Nephron progenitor cell (in vitro differentiated cells): ENCODE measurements at regions not wholly inside any gene's neighbourhood (a gene's known extent, or its start where the extent isn't known, plus 50 kb on each side); places are given as distances from the start of the nearest gene placed in this dataset.

Source experiments
- DNase-seq: peaks from one replicate; pipeline ENCODE4 v3.0.0; 2021
- H3K27ac Mint-ChIP-seq: 2 replicates; pipeline ENCODE4 v1.8.0; 2021; ENCODE audit warnings: mild to moderate bottlenecking, moderate library complexity, mixed read lengths
- H3K27me3 Mint-ChIP-seq: 2 replicates; pipeline ENCODE4 v1.8.0; 2021; ENCODE audit warnings: mild to moderate bottlenecking, low read depth, mixed read lengths; ENCODE audit not compliant: poor library complexity
- H3K36me3 Mint-ChIP-seq: 2 replicates; pipeline ENCODE4 v1.8.0; 2021; ENCODE audit warnings: low read depth, mixed read lengths
- H3K4me1 Mint-ChIP-seq: 2 replicates; pipeline ENCODE4 v1.8.0; 2021; ENCODE audit warnings: mixed read lengths
- H3K4me3 Mint-ChIP-seq: 2 replicates; pipeline ENCODE4 v1.8.0; 2021; ENCODE audit warnings: mild to moderate bottlenecking, moderate library complexity, mixed read lengths
- H3K9me3 Mint-ChIP-seq: 2 replicates; pipeline ENCODE4 v1.8.0; 2021; ENCODE audit warnings: mild to moderate bottlenecking, moderate library complexity, mixed read lengths
- CTCF ChIP-seq: fragments of 200-600 bp; sonication (generic); IDR thresholded peaks from 2 replicates; pipeline ENCODE4 v1.5.0; 2021; ENCODE audit warnings: antibody characterized with exemption

DNA sequence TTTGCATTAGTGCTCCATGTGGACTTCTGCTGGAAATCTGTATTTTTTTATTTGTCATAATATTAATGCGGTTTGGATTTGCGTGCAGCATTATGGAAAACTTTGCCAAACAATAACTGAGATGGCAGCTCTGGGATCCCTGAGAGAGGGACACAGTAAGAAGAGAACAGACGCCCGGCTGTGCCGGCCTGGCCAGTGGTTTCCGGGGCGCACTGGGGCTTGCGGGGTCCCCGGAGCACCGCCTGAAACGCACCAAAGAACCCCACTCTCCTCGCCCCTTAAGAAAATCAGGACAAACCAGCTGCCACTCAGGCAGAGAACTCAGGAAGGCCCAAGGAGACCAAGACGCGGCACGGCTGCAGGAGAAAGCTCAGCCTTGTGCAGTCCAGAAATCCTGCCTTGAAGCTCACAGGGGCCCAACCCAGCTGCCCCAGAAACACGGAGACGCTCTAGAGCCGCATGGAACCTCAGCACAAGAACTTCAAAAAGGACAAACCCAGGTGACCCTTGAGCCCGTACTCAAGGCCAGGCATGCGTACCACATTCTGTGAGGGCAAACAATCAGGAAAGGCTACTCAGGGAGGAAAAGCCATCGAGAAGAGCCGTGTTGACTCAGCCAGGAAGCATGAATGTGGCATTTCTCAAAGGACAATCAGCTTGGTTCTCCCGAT is 226.5 kb upstream of the CDYL start:
- Mint-ChIP-seq H3K27ac (no peak overlapping the region), H3K36me3 (no peaks in the 10 kb centered on the region), H3K4me1 (no peaks in the 10 kb centered on the region), H3K4me3 (no peak overlapping the region), H3K9me3 (no peaks in the 10 kb centered on the region), H3K27me3 (peaks cover 8% of the 10 kb centered on the region)
- no peak for TF ChIP-seq CTCF
- no peak for DNase-seq

GRCh38 chr6:4545893-4546292 is 230.3 kb upstream of the CDYL start:
- Mint-ChIP-seq H3K27ac (no peak overlapping the region), H3K9me3 (peaks cover 18% of the 10 kb centered on the region), H3K4me1 (no peaks in the 10 kb centered on the region), H3K27me3 (peaks cover 12% of the 10 kb centered on the region), H3K36me3 (no peaks in the 10 kb centered on the region), H3K4me3 (no peak overlapping the region)
- DNase-seq: no peak
- TF ChIP-seq CTCF: no peak

GRCh38 chr6:4543596-4543995 is 232.6 kb upstream of the CDYL start:
- DNase-seq: no peak
- no peaks in the 10 kb centered on the region for H3K4me1 Mint-ChIP-seq
- no peak overlapping the region for H3K4me3 Mint-ChIP-seq
- no peak overlapping the region for H3K27ac Mint-ChIP-seq
- peaks cover 8% of the 10 kb centered on the region for H3K27me3 Mint-ChIP-seq
- no peak for TF ChIP-seq CTCF
- no peaks in the 10 kb centered on the region for H3K36me3 Mint-ChIP-seq
- peaks cover 23% of the 10 kb centered on the region for H3K9me3 Mint-ChIP-seq

GRCh38 chr6:4533576-4533975 is 242.6 kb upstream of the CDYL start:
- H3K27me3 Mint-ChIP-seq: peaks cover 2% of the 10 kb centered on the region
- H3K9me3 Mint-ChIP-seq: peaks cover 69% of the 10 kb centered on the region
- no peaks in the 10 kb centered on the region for H3K4me1 Mint-ChIP-seq
- H3K4me3 Mint-ChIP-seq: no peak overlapping the region
- DNase-seq: no peak
- peaks cover 4% of the 10 kb centered on the region for H3K36me3 Mint-ChIP-seq
- no peak overlapping the region for H3K27ac Mint-ChIP-seq
- no peak for TF ChIP-seq CTCF

GRCh38 chr6:4531406-4531805 is 244.8 kb upstream of the CDYL start:
- peaks cover 6% of the 10 kb centered on the region for H3K36me3 Mint-ChIP-seq
- no peaks in the 10 kb centered on the region for H3K4me1 Mint-ChIP-seq
- H3K27me3 Mint-ChIP-seq: peaks cover 2% of the 10 kb centered on the region
- peaks cover 60% of the 10 kb centered on the region for H3K9me3 Mint-ChIP-seq
- DNase-seq: no peak
- no peak for TF ChIP-seq CTCF
- no peak overlapping the region for H3K27ac Mint-ChIP-seq
- H3K4me3 Mint-ChIP-seq: no peak overlapping the region

- DNase-seq: no peak
- Mint-ChIP-seq H3K27me3 (peaks cover 4% of the 10 kb centered on the region), H3K27ac (no peak overlapping the region), H3K9me3 (peaks cover 4% of the 10 kb centered on the region), H3K4me3 (no peak overlapping the region), H3K4me1 (no peaks in the 10 kb centered on the region), H3K36me3 (no peaks in the 10 kb centered on the region)
- TF ChIP-seq CTCF: no peak
Measured at GRCh38 chr6:4522453-4522852, 253.8 kb upstream of the CDYL start.
